Stimulated activated CD8-positive, alpha-beta memory T cell treated with anti-CD3 and anti-CD28 coated beads, Interleukin-15, amount 100 ng/mL, for 4 hours (primary cell): ENCODE measurements at regions not wholly inside any gene's neighbourhood (a gene's known extent, or its start where the extent isn't known, plus 50 kb on each side); places are given as distances from the start of the nearest gene placed in this dataset.
"Not testable (repeated sequence)": the region's sequence is repeated elsewhere in the genome, so short reads cannot be mapped to it uniquely, and the experiment has no call there.

Experiments
- DNase-seq, 2 donors: peaks; one replicate each; pipeline ENCODE4 v3.0.0-alpha.2; 2020; ENCODE audit warnings: low read depth in 2 of 2

DNA sequence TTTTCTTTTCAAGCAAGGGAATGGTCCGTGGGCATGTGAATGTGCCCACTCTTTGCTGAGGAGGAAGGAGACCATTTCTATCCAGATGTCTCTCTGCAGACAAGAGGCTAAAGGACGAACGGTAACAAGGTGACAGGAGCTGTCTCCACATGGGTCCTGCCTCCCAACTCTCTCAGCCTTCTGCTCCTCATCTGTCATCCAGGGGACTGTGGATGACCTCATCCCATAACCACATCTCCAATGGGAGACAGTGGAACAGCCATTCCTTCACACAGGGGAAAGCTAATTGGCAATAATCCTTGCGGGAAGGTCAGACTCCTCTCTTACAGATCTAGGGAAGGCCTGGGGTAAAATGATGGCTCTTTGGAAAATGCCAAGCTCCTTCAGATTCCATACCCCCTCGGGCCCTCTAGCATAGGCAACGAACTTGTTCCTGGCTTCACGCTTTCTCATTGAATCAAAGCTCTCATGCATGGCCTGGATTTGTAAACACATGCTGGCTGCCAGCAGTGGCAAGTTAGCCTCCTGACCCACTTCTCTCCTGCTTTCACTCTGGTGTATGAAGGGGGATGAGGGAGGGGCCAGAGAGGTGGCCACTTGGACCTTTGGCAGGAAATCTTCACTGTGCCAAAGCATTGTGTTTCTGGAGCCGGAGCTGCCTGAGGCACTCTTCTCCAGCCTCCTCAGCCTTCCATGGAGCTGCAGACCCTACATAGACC lies 65.8 kb upstream of the IKBKE start:
- not testable (repeated sequence) for DNase-seq

GRCh38 chr1:206405282-206405681 lies 65.0 kb upstream of the IKBKE start:
- DNase-seq: not testable (repeated sequence)

DNA sequence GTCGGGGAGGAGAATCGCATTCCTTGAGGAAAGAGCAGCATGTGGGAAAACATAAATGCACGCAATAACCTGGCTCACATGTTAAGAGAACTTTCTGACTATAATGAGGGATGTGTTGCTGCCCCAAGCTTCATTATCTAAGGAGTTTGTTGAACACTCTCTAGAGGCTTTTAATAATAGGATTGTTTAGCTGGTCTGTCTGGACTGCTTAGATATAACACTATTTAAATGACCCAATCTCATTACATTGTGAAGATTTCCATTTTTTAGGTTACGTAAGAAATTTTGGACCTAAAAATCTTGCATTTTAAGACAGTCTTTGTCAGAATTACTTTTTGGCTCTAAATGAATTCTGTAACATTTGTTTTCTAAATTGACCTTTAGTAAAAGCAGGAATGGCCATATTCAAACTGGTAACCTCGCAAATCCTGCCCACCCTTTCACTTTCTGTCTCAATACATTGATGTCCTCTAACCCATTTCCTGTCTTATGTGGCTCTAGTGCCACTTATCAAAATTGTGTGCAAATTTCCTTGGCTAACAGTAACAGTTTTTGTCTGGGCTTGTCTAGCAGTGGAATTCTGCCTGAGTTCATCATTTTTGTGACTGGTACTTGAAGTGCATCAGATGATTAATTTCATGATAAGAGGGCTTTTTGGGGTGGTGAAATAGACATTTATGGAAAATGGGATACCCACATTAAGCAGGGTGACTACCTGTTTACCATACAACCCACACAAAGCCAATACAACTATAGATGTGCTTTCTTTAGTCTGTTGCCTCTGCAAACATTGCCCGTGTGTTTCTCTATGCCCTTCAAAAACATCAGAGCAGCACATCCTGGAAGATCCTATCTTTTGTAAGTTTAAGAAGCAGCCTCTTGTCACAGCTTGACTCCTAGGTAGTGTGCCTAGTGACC lies 61.6 kb upstream of the IKBKE start:
- not testable (repeated sequence) for DNase-seq

DNA sequence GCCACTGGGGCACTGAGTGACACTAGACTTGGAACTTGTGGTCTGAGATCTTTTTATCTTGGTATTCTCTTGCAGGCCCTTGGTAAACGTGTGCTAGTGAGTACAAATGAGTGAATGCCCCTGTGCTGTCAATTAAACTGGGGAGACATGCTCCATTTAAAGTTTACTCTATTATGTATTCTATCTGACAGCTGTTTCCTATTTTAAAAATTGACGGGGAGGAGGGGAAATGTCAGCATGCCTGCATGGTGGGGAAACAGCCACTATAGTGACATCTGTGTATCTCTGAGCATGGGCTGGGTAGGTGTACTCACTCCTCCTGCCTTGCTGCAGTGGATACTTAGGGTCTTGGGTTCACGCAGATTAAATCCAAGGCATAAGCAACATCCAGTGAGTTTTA lies 59.0 kb upstream of the IKBKE start:
- no peak for DNase-seq

GRCh38 chr1:206415942-206416341 lies 54.3 kb upstream of the IKBKE start:
- DNase-seq: no peak

GRCh38 chr1:206417774-206418614 lies 52.3 kb upstream of the IKBKE start:
- no peak for DNase-seq

GRCh38 chr1:206419250-206419649 lies 51.0 kb upstream of the IKBKE start:
- DNase-seq: no peak

- no peak for DNase-seq
These were observed 50.5 kb upstream of the IKBKE start for GRCh38 chr1:206419783-206420182.

DNA sequence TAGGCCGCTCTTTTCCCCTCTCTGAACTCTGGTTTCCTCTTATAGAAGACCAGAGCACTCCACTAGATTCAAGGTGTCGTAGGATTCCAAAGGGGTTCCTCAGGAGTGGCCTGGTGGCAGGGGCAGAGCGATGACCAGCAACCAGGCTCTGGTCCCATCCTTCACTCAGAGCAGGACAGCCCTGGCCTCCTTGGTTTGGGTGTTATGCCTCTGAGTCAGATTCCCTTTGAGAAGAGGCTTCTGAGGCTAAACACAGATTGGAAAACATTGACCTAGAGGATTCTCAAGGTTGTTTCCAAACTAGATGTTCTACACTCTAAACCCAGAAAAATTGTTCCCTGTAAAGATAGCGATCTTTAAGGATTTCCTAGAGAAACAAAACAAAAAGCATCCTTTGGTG lies 49.8 kb upstream of the IKBKE start:
- no peak for DNase-seq
